NCI-H2029 treated with DMSO at 0.1 percent for 48 hours (cell line): ENCODE measurements at regions not wholly inside any gene's neighbourhood (a gene's known extent, or its start where the extent isn't known, plus 50 kb on each side); places are given as distances from the start of the nearest gene placed in this dataset.
A peak's percentile ranks its signal among the peaks of the same experiment; 100 is the strongest.
"Not testable (repeated sequence)": the region's sequence is repeated elsewhere in the genome, so short reads cannot be mapped to it uniquely, and the experiment has no call there.

Source experiments
- DNase-seq: peaks from one replicate; lab custom pipeline; 2025; lab: John Stamatoyannopoulos, UW

DNA sequence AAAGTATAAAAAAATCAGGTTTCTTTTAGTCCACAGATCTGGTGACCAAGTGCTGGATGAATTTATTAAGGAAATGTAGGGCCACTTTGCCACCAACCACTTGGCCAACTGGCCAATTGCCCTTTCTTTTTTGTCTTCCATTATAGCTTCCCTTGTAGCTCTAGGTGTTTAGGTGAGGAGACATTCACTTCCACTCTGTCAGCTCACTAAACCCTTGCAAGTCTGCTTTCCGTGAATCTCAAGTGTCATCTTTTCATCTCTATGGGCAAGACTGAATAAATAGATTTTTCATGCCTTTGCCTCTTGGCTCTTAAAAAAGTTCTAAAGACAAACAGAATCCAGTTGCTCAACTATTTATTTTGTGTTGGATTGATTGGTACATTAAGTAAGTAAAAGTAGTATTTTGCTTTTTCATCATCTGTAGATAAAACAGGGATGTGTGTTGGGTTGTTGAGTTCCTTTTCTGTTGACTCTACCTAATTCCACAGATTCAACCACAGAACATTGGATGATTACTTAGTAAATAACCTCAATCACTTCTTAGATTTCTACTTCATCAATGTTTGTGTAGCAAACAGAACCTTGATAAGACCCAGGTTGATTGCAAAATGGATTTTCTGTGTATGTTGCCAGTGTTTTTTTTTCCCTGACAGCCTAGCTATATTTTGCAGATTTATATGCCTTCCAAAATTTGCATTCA is 68.1 kb upstream of the GRXCR1 start:
- no peak for DNase-seq

DNA sequence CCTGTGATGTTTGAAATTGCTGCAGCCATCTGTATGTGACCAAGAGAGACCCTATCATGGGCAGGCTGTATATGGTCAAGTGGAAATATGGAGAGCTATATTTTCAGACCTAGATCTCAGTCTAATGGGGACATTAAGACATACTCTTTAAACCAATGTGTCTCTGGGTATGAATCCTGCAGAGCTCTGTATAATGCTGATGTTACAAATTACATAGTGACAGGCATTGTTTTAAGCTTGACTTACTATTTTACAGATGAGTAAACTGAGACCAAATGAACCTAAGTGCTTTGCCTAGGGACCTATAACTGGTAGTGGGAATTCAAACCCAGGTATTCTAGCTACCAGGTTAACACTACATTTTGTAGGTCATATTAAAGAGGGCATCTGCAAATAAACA is 71.3 kb upstream of the GRXCR1 start:
- no peak for DNase-seq

DNA sequence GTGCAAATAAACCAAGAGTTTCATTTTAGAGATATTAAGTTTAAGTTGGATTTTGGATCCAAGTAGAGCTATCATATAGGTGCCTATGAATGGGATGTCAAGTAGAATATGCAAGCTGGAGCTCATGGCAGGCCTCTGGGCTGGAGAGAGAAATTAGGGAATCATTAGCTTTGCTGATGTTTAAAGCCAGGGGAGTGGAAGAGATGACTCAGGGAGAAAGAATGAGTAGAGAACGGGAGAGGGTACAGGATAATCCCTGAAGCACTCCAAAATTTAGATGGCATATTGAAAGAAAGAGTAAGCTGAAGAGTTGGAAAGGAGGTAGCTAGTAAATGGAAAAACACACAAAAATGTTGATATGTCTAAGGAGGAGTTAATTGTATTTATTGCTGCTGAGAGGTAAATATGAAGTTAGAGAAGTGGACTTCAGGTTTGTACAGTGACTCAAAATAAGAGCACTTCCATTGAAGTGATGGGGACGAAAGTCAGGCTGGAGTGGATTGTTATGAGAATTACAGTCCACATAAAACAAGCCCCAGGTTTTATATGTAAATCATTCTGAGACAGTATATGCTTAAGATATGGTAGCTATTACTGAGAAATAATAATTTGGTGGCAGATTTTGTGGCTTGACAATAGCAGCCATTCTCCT is 72.5 kb upstream of the GRXCR1 start:
- no peak for DNase-seq

DNA sequence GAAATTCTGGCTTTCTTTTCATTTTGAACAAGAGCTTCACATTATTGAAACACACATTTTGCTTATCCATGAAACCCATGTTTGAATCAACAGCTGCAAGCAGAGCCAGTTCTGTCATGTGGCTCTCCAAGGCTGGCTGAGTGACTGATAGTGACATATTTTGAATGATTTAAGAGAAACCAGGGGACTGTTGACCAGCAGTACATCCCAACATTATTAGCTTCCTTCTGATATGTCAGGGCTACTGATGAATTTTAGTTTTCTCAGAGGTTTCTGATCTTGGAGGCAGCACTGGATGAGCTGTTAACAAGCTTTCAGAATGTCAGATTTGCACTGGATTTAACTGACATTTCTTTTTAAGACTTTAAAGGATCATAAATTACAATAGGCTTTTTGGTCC is 74.6 kb upstream of the GRXCR1 start:
- no peak for DNase-seq

DNA sequence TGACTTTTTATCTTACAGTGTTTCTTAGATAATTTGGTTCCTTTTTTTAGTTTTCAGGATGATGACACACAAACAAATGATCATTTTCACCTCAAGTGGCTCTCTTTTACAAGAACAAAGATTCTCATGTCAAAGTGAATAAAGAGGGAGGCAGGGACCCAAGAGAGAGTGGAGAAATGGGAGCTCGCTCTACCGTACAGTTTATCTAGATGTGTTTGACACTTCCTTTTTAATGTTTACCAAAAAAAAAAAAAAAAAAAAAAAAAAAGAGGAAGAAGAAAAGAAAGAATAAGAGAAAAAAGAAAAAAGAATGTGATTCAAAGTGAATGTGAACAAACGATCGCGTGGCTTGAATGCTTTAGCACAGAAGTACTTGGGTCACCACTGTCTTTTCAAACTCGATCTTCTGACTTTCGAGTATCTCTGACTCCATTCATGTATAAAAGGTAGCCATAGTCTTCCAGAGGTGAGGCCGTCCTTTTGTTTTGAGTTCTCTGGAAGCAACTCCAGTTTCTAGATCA is 75.6 kb upstream of the GRXCR1 start:
- DNase-seq = no peak

DNA sequence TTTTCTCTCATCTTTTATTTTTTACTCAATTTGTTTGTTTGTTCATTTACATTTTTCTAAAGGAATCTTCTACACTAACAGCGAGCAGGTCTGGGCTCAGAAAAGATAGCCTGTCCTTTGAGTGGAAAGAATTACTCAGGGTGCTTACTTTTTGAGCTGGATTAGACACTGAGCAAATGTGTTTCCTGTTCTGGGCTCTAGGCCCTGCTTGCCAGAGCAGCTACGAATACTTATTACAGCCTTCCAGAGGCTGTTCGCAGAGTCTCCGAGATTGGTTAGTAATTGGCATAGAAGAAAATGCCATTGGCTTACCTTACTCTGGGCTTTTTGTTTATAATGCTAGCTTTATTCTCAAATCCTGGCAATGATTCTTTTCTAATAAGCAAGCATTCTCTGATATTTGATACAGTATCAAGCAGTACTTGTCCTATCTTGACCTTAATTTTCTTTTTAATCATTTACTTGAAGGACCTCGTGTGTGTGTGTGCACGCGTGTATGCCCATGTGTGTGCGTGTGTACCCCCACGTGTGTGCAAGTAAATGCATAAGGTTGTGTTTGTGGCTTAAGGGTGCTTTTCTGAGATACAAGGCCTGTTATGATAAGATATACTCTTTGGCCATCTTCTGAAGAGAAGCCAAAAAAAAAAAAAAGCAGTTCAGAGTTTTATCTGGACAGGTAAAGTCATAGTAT is 76.2 kb upstream of the GRXCR1 start:
- DNase-seq = no peak

DNA sequence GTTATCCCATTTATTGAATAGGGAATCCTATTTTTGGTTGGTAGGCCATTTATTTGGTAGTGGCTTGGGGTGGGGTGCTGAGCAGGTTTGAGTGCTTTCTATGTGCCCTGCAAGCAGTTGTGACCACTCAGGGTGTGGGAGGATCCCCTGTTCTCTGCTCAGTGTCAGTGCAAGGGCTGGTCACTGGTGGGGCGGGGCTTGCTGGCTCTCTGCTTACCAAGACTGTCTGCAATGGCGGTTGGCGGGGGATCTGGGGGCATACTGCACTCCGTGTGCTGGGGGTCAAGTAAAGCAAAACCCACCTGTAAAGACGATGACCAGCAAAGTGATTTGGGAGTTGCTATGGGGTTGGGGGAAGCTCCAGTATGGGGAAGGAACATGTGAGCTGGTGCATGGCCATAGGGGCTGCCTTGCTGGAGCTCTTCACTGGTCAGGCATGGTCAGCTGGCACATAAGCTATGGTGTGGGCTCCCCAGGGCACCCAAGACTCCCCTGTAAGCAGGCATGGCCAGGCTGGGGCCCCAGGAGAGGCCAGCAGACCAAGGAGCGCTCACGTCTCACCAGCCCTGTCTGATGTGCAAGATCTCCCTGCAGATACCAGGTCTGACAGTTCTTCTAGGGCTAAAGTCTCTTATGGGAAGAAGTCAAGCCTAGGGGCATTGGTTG is 83.0 kb upstream of the GRXCR1 start:
- DNase-seq = no peak

DNA sequence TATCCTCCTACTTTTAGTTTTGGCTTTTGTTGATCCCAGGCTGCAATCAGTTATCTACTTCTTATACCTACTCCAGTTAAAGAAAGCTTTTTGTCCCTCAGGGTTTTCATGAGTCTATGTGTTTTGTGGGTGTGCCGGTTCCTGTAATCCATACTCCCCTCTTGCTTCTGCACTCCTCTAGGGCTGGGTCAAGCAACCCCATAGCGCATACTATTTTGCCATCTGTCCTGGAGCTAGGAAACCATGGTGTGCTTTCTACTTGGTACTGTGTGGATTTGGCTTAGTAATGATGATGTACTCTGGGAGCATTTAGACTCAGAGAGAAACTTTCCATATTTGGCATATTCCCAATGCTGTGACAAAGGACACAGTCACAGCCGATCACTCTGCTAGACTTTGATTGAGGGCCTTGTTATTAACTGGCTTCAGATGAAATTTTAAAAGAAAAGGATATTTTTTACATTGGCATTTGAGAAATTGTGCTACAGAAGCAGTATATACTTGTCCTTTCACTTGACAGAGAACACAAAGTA is 86.1 kb upstream of the GRXCR1 start:
- DNase-seq = no peak

DNA sequence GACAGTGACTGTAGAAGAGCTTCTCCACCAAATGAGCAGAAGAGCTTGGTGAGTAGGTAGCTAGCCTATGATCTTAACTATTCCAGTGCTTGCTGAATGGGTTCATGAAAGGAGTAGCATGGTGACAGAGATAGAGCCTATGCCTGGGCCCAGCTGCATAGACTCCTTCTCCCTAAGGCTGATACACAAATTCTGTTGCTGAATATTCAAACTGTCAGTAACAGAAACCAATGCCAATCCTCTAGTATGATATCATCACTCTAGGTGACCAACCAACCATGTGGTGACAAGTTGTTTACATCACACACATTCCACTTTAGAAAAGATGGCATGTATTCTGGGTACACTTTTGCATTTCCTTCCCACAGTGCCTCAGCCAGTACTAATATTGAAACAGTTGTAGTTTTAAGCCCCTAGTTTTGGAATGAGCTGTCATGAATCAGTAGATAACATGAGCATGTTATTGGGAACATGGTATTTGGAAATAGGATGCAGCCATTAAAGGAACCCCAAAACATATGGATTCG is 103.4 kb upstream of the GRXCR1 start:
- DNase-seq = no peak

DNA sequence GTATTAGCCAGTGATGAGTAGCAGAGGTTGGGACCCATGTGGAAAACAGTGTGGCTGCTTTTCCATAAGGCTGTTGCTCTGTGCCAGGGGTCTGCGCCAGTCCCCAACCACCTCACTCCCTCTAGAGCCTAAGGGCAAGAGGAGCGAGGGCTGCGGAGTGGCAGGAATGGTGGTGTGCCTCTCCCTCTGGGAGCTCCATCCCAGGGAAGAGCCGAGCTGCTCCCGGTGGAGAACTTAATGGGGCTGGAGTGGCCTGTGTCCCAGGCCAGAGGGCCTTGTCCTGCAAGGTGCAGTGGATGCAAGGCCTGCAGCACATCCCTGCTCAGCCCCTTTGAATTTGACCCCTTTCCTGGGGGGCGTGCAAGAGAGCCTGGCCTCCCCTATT is 105.4 kb upstream of the GRXCR1 start:
- DNase-seq = no peak

DNA sequence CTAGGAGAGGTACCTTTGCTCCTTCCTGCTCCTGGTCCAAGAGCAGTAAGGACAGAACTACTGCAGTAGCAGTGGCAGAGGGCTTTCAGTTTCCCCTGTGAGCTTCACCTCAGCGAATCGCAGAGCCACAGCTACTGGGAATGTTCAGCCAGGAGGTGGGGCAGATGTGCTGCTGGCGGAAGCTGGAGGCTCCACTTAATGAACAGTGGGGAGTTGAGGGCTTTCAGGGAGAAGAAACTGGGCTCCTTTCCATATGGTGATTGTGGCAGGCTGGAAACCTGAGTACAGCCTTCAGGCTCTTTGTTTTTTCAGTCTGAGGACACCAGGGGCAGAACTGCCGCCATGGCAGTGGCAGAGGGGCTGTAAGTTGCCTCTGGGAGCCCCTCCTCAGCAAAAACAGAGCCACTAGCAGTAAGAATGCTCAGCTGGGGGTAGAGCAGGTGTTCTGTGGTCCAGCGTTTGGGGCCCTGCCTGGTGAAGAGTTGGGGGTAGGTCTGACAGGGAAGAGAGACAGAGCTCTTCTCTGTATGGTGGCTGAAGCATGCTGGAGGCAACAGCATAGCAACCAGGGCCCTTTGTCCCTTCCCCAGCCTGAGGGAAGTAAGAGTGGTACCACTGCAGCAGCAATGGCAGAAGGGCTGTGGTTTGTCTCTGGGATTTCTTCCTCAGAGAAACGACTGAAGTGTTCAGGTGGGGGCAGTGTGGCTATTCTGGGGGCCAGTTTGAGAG is 106.0 kb upstream of the GRXCR1 start:
- peak; percentile 79 for DNase-seq

DNA sequence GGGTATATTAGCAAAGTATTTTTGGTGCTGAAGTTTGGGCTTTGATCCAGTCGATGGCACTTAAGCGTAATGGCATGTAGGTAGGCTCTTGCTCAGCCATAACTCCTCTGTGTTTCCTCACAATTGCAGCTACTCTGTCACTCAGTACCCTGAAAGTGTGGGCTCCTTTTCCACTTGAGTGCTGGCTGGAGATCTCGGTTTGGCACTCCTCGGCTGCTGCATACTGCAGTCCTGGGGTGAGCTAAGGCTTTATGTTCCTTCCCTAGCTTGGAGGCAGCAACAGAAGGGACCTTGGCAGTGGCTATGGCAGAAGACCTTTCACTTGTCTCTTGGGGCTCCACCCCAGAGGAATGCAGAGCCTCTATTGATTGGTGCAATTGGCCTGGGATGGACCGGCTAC is 106.7 kb upstream of the GRXCR1 start:
- no peak for DNase-seq

DNA sequence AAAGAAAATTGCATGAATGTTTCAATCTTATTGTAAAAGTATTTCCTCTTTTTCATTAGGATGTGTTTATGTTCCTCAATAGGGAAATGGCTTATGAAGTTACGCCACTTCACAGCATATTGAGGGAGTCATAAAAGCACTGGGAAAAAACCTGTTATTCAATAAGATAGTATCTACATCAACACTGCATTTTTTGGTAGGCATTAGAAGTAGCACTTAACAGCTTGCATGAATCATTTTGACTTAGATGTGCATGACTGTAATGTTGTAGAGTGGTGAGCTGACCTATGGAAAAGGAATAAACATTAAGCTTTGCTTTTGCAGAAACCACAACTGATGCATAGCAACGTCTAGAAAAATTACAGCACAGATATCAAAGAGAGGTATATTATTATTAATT is 111.2 kb upstream of the GRXCR1 start:
- DNase-seq = no peak

DNA sequence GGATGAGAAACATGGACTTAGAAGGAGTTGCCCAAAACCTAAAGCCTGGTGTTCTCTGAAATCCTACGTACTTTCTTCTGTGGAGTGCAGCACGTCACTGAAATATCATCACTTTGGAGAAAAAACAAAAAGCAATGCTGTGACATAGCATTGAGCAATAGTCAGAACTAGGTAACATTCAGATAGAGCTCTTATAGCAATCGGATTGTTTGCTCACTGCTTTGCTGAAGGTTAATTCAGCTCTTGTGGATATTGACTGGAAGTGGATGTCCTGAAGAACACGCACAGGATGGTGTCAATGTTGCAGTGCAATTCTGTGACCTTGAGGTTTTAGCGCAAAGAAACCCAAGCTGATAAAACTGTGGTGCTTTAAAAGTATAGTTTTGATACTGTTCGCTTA is 114.2 kb upstream of the GRXCR1 start:
- DNase-seq = peak; percentile 4

DNA sequence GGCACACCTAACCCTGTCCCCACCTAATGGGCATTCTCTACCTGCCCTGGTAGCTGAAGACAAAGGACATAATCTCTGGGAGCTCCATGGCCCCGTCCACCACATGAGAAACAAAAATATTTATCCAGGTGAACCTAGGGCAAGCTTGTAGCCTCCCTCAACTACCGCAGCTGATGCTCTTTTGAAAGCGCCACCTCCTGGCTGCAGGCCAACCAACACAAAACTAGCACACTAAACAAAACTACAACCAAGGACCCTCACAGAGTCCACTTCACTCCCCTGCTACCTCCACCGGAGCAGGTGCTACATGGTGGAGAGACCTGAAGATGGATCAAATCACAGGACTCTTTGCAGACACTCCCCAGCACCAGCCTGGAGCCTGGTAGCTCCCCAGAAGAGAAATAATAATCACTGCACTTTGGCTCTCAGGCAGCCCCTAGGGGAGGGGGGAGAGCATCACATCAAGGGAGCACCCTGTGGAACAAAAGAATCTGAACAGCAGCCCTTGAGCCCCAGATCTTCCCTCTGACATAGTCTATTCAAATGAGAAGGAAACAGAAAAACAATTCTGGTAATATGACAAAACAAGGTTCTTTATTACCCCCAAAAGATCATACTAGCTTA is 111.3 kb upstream of the ATP8A1 start:
- DNase-seq = peak; percentile 20

DNA sequence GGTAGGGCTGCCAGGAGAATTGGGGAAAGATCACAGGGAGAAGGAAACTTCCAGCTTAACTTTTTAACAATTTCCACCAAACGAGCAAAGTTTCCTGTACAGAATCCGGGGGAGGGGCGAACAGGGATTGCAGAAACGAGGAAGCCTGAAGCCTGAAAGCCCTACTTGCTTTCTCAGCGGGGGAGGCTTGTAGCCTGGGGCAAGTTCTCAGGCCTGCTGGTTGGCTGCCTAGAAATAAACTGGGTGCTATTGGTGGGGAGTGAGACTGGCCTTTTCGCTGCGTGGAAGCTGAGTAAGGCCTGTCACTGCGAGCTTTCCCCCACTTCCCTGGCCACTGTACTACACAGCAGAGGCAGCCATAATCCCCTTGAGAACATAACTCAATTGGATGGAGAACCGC is 110.8 kb upstream of the ATP8A1 start:
- no peak for DNase-seq

DNA sequence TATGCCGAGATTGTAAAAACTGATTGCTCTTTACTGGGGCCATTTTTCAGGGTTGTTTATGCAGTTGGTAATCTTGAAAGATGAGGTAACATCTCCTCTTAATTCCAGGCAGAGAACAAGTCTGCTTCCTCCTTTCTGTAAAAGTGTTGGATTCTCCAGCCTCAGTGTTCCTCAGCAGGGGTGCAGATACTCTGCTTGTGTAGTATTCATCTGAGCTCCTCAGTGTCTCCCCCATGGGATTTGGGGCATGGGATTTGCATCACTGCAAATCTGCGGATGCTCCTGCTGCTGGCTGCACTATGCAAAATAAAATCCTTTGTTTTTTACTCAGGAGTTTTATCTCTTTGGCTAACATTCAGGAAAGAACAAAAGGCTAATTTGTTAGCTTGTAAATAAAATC is 104.9 kb upstream of the ATP8A1 start:
- DNase-seq = no peak

DNA sequence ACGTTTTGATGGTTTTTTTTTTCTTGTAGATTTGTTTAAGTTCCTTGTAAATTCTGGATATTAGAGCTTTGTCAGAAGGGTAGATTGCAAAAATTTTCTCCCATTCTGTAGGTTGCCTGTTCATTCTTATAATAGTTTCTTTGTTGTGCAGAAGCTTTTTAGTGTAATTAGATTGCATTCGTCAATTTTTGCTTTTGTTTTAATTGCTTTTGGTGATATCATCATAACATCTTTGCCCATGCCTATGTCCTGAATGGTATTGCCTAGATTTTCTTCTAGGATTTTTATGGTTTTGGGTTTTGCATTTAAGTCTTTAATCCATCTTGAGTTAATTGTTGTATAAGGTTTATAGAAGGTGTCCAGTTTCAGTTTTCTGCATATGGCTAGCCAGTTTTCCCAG is 98.1 kb upstream of the ATP8A1 start:
- DNase-seq = not testable (repeated sequence)

DNA sequence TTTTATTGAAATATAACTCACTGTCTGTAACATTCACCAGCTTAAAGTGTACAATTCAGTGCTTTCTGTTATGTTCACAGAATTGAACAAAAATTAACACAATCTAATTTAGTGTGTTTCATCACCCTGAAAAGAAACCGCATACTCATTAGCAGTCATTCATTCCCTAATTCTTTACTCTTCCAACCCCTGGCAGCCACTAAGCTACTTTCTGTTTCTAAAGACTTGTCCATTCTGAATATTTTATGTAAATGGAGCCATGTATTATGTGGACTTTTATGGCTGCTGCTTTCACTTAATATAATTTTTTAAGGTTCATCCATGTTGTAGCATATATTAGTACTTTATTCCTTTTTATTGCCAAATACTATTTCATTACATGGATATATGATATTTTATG is 94.7 kb upstream of the ATP8A1 start:
- DNase-seq = no peak

DNA sequence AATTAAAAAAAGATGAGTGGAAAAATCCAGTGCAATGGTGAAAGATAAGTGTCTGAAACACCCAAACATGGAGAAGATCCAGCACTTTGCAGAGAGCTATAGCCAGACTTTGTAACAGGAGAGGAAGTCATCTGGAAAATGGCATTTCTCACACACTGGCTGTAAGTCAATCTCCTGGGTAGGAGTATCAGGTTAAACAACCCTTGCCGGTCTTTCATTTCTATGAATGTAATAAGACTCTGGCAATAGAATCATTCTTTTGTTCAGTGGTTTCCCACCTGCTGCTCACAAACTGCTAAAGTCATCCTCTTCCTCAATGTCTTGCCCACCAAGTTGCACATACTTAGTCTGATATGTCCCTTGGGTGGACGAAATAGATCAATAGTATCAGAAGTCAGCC is 94.0 kb upstream of the ATP8A1 start:
- no peak for DNase-seq

DNA sequence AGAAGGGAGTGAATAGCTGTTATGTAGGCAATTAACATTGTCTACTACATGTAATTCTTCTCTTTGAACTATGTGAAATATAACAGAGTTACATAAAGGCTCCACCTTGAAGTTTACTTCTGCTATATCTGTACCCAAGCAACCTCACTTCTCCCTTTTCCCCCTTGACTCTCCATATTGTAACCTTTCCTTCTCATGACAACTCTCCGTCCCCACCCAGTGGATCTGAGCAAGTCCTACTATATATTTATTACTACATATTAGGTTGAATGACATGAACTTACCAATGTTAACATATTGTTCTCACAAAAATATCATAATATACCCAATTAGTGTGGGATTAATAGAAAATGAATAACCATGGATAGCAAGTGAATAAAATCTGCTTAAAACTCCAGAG is 93.2 kb upstream of the ATP8A1 start:
- DNase-seq = no peak
